ENCODE measurements at regions not wholly inside any gene's neighbourhood (a gene's known extent, or its start where the extent isn't known, plus 50 kb on each side); places are given as distances from the start of the nearest gene placed in this dataset.

- no peak for ATAC-seq
Observed at GRCh38 chr18:68262690-68263294, 452.1 kb downstream of the TMX3 start.

GRCh38 chr18:68256418-68257067 lies 458.4 kb downstream of the TMX3 start:
- no peak for ATAC-seq
- DNase-seq (ENCODE audit: low spot score): no peak

More at GRCh38 chr18:68262690-68263294, 452.1 kb downstream of the TMX3 start:
- DNase-seq (ENCODE audit: low spot score): no peak

GRCh38 chr18:68244786-68245185 lies 470.1 kb downstream of the TMX3 start:
- ATAC-seq (no peak), DNase-seq (ENCODE audit: low spot score) (no peak)

- DNase-seq (ENCODE audit: low spot score): no peak
- ATAC-seq: no peak
Observed at GRCh38 chr18:68241881-68242280, 473.0 kb downstream of the TMX3 start.

GRCh38 chr18:68234676-68235075 lies 480.2 kb downstream of the TMX3 start:
- no peak for DNase-seq (ENCODE audit: low spot score)
- no peak for ATAC-seq

- no peak for DNase-seq (ENCODE audit: low spot score)
- no peak for ATAC-seq
Observed at GRCh38 chr18:68234131-68234530, 480.8 kb downstream of the TMX3 start.

- ATAC-seq (no peak), DNase-seq (ENCODE audit: low spot score) (no peak)
Observed at GRCh38 chr18:68233018-68233417, 481.9 kb downstream of the TMX3 start.

GRCh38 chr18:68229351-68229750 lies 485.6 kb downstream of the TMX3 start:
- no peak for DNase-seq (ENCODE audit: low spot score)

GRCh38 chr18:68221111-68221724 lies 493.7 kb downstream of the TMX3 start:
- ATAC-seq (no peak), DNase-seq (ENCODE audit: low spot score) (no peak)

More at GRCh38 chr18:68229351-68229750, 485.6 kb downstream of the TMX3 start:
- ATAC-seq: no peak

- no peak for DNase-seq (ENCODE audit: low spot score)
- no peak for ATAC-seq
Observed at GRCh38 chr18:68220458-68220857, 494.4 kb downstream of the TMX3 start.

- no peak for ATAC-seq
- no peak for DNase-seq (ENCODE audit: low spot score)
Observed at GRCh38 chr18:68219872-68220271, 495.0 kb downstream of the TMX3 start.

- ATAC-seq (no peak), DNase-seq (ENCODE audit: low spot score) (no peak)
Observed at GRCh38 chr18:68219274-68219673, 495.6 kb downstream of the TMX3 start.

- no peak for DNase-seq (ENCODE audit: low spot score)
- ATAC-seq: no peak
Observed at GRCh38 chr18:68215931-68216330, 499.0 kb downstream of the TMX3 start.

- no peak for ATAC-seq
- no peak for DNase-seq (ENCODE audit: low spot score)
Observed at GRCh38 chr18:68186039-68186438, 528.9 kb downstream of the TMX3 start.

GRCh38 chr18:68181956-68182355 lies 533.0 kb downstream of the TMX3 start:
- ATAC-seq (no peak), DNase-seq (ENCODE audit: low spot score) (no peak)

GRCh38 chr18:68179811-68180210 lies 535.1 kb downstream of the TMX3 start:
- ATAC-seq (no peak), DNase-seq (ENCODE audit: low spot score) (no peak)

GRCh38 chr18:68178921-68179320 lies 536.0 kb downstream of the TMX3 start:
- DNase-seq (ENCODE audit: low spot score) (no peak), ATAC-seq (no peak)

- ATAC-seq (peak; percentile 94), DNase-seq (ENCODE audit: low spot score) (no peak)
Observed at GRCh38 chr18:68177807-68178702, 536.9 kb downstream of the TMX3 start.

- DNase-seq (ENCODE audit: low spot score) (no peak), ATAC-seq (no peak)
Observed at GRCh38 chr18:68176901-68177300, 538.0 kb downstream of the TMX3 start.

- no peak for ATAC-seq
- DNase-seq (ENCODE audit: low spot score): no peak
Observed at GRCh38 chr18:68172842-68173549, 541.9 kb downstream of the TMX3 start.

- ATAC-seq (no peak), DNase-seq (ENCODE audit: low spot score) (no peak)
Observed at GRCh38 chr18:68164909-68165308, 550.0 kb downstream of the TMX3 start.

Data from left lobe of liver (tissue), 2 donors.